GM19035 (cell line): ENCODE measurements at regions not wholly inside any gene's neighbourhood (a gene's known extent, or its start where the extent isn't known, plus 50 kb on each side); places are given as distances from the start of the nearest gene placed in this dataset.

ENCODE experiments used
- ATAC-seq: cut with Tn5 transposase; IDR thresholded peaks from one replicate; pipeline ENCODE4 v1.9.1; 2021; ENCODE audit not compliant: unreplicated experiment

GRCh38 chr9:32334112-32334511 lies 50.3 kb upstream of the ACO1 start:
- ATAC-seq: no peak
